GM12878 (cell line): ENCODE measurements at regions not wholly inside any gene's neighbourhood (a gene's known extent, or its start where the extent isn't known, plus 50 kb on each side); places are given as distances from the start of the nearest gene placed in this dataset.

Experiments used
- ATAC-seq: fragments of 200-7000 bp; cut with Tn5 transposase; 3 replicates; pipeline ENCODE4 v1.9.1; 2020; ENCODE audit warnings: mild to moderate bottlenecking, moderate library complexity
- BruUV-seq: library from RNA; stranded (reverse); fragments of 400-500 nt; replicated peaks from 2 replicates; lab custom pipeline; 2021; lab: Mats Ljungman, UMichigan
- CTCF ChIA-PET: fragments of 300-600 bp; sonication (Branson Sonifier 250); formaldehyde crosslinking; extraction: SDS; loops from one replicate; lab custom pipeline; 2021; ENCODE audit warnings: inconsistent platforms; lab: Yijun Ruan, JAX
- POLR2A ChIA-PET: fragments of 350-600 bp; formaldehyde crosslinking; extraction: SDS; loops from one replicate; lab custom pipeline; 2021; ENCODE audit warnings: inconsistent platforms; lab: Charles Lee
- RAD21 ChIA-PET: fragments of 300-600 bp; sonication (Branson Sonifier 250); formaldehyde crosslinking; loops from one replicate; lab custom pipeline; 2023; ENCODE audit warnings: antibody characterized with exemption; ENCODE audit not compliant: unreplicated experiment; lab: Charles Lee
- SMC1A ChIA-PET: fragments of 300-600 bp; sonication (Branson Sonifier 250); formaldehyde crosslinking; loops from one replicate; lab custom pipeline; 2023; ENCODE audit not compliant: unreplicated experiment, uncharacterized antibody; lab: Charles Lee
- DNase-seq: peaks from one replicate; pipeline ENCODE4 v3.0.0-alpha.2; 2011; ENCODE audit warnings: low read depth, low spot score
- FAIRE-seq: peaks from 3 replicates; lab custom pipeline; 2011; peaks lifted over from hg19 to GRCh38; lab: Jason Lieb, UNC
- H2AFZ ChIP-seq: 2 replicates; pipeline ENCODE4 v1.6.0; 2011; ENCODE audit warnings: low read depth, low read length, control low read depth; ENCODE audit not compliant: control insufficient read depth
- H3K27ac ChIP-seq: 2 replicates; pipeline ENCODE4 v1.5.1; 2011; ENCODE audit warnings: control low read depth; ENCODE audit not compliant: control insufficient read depth, insufficient read depth
- H3K27me3 ChIP-seq, 2 experiments: replicated peaks in 1 of 2; 2 replicates each; pipeline versions ENCODE4 v1.6.0 to v1.6.1; 2011; ENCODE audit warnings: low read length in 1 of 2; ENCODE audit not compliant: control insufficient read depth in 2 of 2, insufficient read depth in 2 of 2
- H3K36me3 ChIP-seq, 2 experiments: 2 replicates each; pipeline ENCODE4 v1.5.1; 2011; ENCODE audit warnings: low read length in 1 of 2; ENCODE audit not compliant: control insufficient read depth in 2 of 2, insufficient read depth in 2 of 2
- H3K4me1 ChIP-seq: 2 replicates; pipeline ENCODE4 v1.6.1; 2011; ENCODE audit warnings: mild to moderate bottlenecking, low read length, moderate library complexity, mixed read lengths; ENCODE audit not compliant: control insufficient read depth, insufficient read depth
- H3K4me2 ChIP-seq: 2 replicates; pipeline ENCODE4 v1.6.0; 2011; ENCODE audit warnings: control low read depth; ENCODE audit not compliant: control insufficient read depth, insufficient read depth
- H3K4me3 ChIP-seq: fragments of 200-600 bp; sonication (generic); 2 replicates; pipeline ENCODE4 v1.5.1; 2016
- H3K79me2 ChIP-seq: 2 replicates; pipeline ENCODE4 v1.6.0; 2011; ENCODE audit warnings: low read length; ENCODE audit not compliant: control insufficient read depth, insufficient read depth
- H3K9ac ChIP-seq: 2 replicates; pipeline ENCODE4 v1.8.0; 2011; ENCODE audit warnings: low read length, control low read depth, mixed read lengths; ENCODE audit not compliant: control insufficient read depth, insufficient read depth
- H3K9me3 ChIP-seq: replicated peaks from 3 replicates; pipeline ENCODE4 v1.5.1; 2011; ENCODE audit warnings: mild to moderate bottlenecking, low read length; ENCODE audit not compliant: control insufficient read depth, insufficient read depth
- H4K20me1 ChIP-seq: 2 replicates; pipeline ENCODE4 v1.6.0; 2011; ENCODE audit not compliant: control insufficient read depth, insufficient read depth
- BACH1 ChIP-seq: fragments of 450-650 bp; IDR thresholded peaks from 2 replicates; pipeline ENCODE4 v1.6.1; 2017; ENCODE audit warnings: mild to moderate bottlenecking, borderline replicate concordance
- BRCA1 ChIP-seq: IDR thresholded peaks from 2 replicates; pipeline ENCODE4 v1.6.1; 2011; ENCODE audit warnings: low read depth, low read length, improper control_type of control experiment
- CEBPB ChIP-seq, 2 experiments: fragments of 150-350 bp in 1 of 2; IDR thresholded peaks; 2 replicates each; pipeline ENCODE4 v1.6.1; 2012 to 2014; ENCODE audit warnings: low read depth in 2 of 2, low read length in 2 of 2, borderline replicate concordance in 1 of 2, inconsistent platforms in 1 of 2
- CHD4 ChIP-seq: fragments of 200-600 bp; sonication (generic); IDR thresholded peaks from 2 replicates; pipeline ENCODE4 v1.6.1; 2016; ENCODE audit warnings: mild to moderate bottlenecking
- HSF1 ChIP-seq: fragments of 150-350 bp; IDR thresholded peaks from 2 replicates; pipeline ENCODE4 v1.6.1; 2014; ENCODE audit warnings: mild to moderate bottlenecking, low read depth, low read length
- IKZF1 ChIP-seq: fragments of 450-650 bp; conservative IDR thresholded peaks from 2 replicates; pipeline ENCODE4 v1.6.1; 2017; ENCODE audit warnings: antibody characterized with exemption, mild to moderate bottlenecking
- IRF5 ChIP-seq: fragments of 450-650 bp; IDR thresholded peaks from 2 replicates; pipeline ENCODE4 v1.6.1; 2017; ENCODE audit warnings: borderline replicate concordance
- MEF2B ChIP-seq: fragments of 450-650 bp; IDR thresholded peaks from 2 replicates; pipeline ENCODE4 v1.6.1; 2018; ENCODE audit warnings: mild to moderate bottlenecking, moderate library complexity; ENCODE audit not compliant: partially characterized antibody, poor library complexity, severe bottlenecking
- NFYA ChIP-seq: IDR thresholded peaks from 2 replicates; pipeline ENCODE4 v1.6.1; 2011; ENCODE audit warnings: low read depth, mild to moderate bottlenecking, low read length, improper control_type of control experiment, borderline replicate concordance
- POLR2AphosphoS2 ChIP-seq: IDR thresholded peaks from 2 replicates; pipeline ENCODE4 v1.6.1; 2011; ENCODE audit warnings: low read depth, mild to moderate bottlenecking, low read length, improper control_type of control experiment, moderate library complexity
- SP1 ChIP-seq: IDR thresholded peaks from one replicate; pipeline ENCODE4 v1.6.1; 2011; ENCODE audit warnings: low read depth, low read length
- STAT3 ChIP-seq: IDR thresholded peaks from 2 replicates; pipeline ENCODE4 v1.6.1; 2011; ENCODE audit warnings: low read depth, low read length, improper control_type of control experiment
- TCF12 ChIP-seq: IDR thresholded peaks from 2 replicates; pipeline ENCODE4 v1.6.1; 2011; ENCODE audit warnings: low read depth, mild to moderate bottlenecking, low read length
- WGBS: methylation state at CpG from one replicate; pipeline ENCODE4 v1.1.6; 2016; ENCODE audit warnings: low lambda C conversion rate; ENCODE audit not compliant: insufficient replicate concordance, insufficient coverage; ENCODE audit errors: missing lambda C conversion rate; 5-methylcytosine and 5-hydroxymethylcytosine counted together
- in situ Hi-C: fragments of 300-500 bp; cut with MboI; formaldehyde crosslinking; loops from 9 replicates; pipeline ENCODE4 v1.14.3; 2018; ENCODE audit warnings: mixed read lengths
- intact Hi-C: fragments of 100-400 bp; cut with micrococcal nuclease; formaldehyde crosslinking; loops from one replicate; pipeline ENCODE4 v1.14.2; 2022; ENCODE audit not compliant: unreplicated experiment
- TF ChIP-seq, protein P1 (sequence below): IDR thresholded peaks from 2 replicates; pipeline ENCODE4 v1.6.1; 2012; ENCODE audit warnings: low read length, inconsistent platforms
- TF ChIP-seq, protein P2 (sequence below): fragments of 450-650 bp; IDR thresholded peaks from 2 replicates; pipeline ENCODE4 v1.6.1; 2017; ENCODE audit warnings: mild to moderate bottlenecking, moderate library complexity
- TF ChIP-seq, protein P3 (sequence below): IDR thresholded peaks from 2 replicates; pipeline ENCODE4 v1.6.1; 2011; ENCODE audit warnings: borderline replicate concordance, low read depth, mild to moderate bottlenecking, moderate library complexity, low read length; ENCODE audit not compliant: insufficient read depth, poor library complexity, severe bottlenecking

- no peaks in the 10 kb centered on the region for H4K20me1 ChIP-seq
- POLR2A ChIA-PET, result no interaction called here
- H3K9me3 ChIP-seq, result no peaks in the 10 kb centered on the region
- DNase-seq, result no peak
- SMC1A ChIA-PET, result no interaction called here
- RAD21 ChIA-PET, result no interaction called here
- no peak overlapping the region for H3K4me2 ChIP-seq
- CTCF ChIA-PET, result no interaction called here
- in situ Hi-C loops, result no loop called here
- ATAC-seq, result no peak
- H3K36me3 ChIP-seq, result no peaks in the 10 kb centered on the region
- no peaks in the 10 kb centered on the region for H3K79me2 ChIP-seq
- no peaks in the 10 kb centered on the region for H3K4me1 ChIP-seq
- no peak for FAIRE-seq
- no peak overlapping the region for H3K4me3 ChIP-seq
- no peak overlapping the region for H2AFZ ChIP-seq
- no peak overlapping the region for H3K27ac ChIP-seq
- no TSS peak for BruUV-seq
- 0% methylated on average over 2 of the region's 2 CpGs for WGBS
- intact Hi-C loops, result no loop called here
- no peaks in the 10 kb centered on the region for H3K27me3 ChIP-seq
- H3K9ac ChIP-seq, result no peak overlapping the region
- TF ChIP-seq CHD4 (no peak), IKZF1 (no peak), IRF5 (no peak), SP1 (no peak), POLR2AphosphoS2 (no peak), NFYA (no peak), TCF12 (no peak), HSF1 (no peak), MEF2B (no peak), CEBPB (IDR thresholded peaks at IDR 0.05; ENCODE audit: borderline replicate concordance in 1 of 2, low read depth in 2 of 2, low read length in 2 of 2) (no peak), STAT3 (no peak), BACH1 (no peak), BRCA1 (no peak)
- TF ChIP-seq, protein P1, sequence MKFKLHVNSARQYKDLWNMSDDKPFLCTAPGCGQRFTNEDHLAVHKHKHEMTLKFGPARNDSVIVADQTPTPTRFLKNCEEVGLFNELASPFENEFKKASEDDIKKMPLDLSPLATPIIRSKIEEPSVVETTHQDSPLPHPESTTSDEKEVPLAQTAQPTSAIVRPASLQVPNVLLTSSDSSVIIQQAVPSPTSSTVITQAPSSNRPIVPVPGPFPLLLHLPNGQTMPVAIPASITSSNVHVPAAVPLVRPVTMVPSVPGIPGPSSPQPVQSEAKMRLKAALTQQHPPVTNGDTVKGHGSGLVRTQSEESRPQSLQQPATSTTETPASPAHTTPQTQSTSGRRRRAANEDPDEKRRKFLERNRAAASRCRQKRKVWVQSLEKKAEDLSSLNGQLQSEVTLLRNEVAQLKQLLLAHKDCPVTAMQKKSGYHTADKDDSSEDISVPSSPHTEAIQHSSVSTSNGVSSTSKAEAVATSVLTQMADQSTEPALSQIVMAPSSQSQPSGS, result no peak
- TF ChIP-seq, protein P2, sequence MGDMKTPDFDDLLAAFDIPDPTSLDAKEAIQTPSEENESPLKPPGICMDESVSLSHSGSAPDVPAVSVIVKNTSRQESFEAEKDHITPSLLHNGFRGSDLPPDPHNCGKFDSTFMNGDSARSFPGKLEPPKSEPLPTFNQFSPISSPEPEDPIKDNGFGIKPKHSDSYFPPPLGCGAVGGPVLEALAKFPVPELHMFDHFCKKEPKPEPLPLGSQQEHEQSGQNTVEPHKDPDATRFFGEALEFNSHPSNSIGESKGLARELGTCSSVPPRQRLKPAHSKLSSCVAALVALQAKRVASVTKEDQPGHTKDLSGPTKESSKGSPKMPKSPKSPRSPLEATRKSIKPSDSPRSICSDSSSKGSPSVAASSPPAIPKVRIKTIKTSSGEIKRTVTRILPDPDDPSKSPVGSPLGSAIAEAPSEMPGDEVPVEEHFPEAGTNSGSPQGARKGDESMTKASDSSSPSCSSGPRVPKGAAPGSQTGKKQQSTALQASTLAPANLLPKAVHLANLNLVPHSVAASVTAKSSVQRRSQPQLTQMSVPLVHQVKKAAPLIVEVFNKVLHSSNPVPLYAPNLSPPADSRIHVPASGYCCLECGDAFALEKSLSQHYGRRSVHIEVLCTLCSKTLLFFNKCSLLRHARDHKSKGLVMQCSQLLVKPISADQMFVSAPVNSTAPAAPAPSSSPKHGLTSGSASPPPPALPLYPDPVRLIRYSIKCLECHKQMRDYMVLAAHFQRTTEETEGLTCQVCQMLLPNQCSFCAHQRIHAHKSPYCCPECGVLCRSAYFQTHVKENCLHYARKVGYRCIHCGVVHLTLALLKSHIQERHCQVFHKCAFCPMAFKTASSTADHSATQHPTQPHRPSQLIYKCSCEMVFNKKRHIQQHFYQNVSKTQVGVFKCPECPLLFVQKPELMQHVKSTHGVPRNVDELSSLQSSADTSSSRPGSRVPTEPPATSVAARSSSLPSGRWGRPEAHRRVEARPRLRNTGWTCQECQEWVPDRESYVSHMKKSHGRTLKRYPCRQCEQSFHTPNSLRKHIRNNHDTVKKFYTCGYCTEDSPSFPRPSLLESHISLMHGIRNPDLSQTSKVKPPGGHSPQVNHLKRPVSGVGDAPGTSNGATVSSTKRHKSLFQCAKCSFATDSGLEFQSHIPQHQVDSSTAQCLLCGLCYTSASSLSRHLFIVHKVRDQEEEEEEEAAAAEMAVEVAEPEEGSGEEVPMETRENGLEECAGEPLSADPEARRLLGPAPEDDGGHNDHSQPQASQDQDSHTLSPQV, result no peak
- TF ChIP-seq, protein P3, sequence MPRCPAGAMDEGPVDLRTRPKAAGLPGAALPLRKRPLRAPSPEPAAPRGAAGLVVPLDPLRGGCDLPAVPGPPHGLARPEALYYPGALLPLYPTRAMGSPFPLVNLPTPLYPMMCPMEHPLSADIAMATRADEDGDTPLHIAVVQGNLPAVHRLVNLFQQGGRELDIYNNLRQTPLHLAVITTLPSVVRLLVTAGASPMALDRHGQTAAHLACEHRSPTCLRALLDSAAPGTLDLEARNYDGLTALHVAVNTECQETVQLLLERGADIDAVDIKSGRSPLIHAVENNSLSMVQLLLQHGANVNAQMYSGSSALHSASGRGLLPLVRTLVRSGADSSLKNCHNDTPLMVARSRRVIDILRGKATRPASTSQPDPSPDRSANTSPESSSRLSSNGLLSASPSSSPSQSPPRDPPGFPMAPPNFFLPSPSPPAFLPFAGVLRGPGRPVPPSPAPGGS, result no peak
Observed at GRCh38 chr10:2459713-2460112, 607.6 kb upstream of the PFKP start.
